ENCODE measurements at regions not wholly inside any gene's neighbourhood (a gene's known extent, or its start where the extent isn't known, plus 50 kb on each side); places are given as distances from the start of the nearest gene placed in this dataset.
A peak's percentile ranks its signal among the peaks of the same experiment; 100 is the strongest.
"Not testable (repeated sequence)": the region's sequence is repeated elsewhere in the genome, so short reads cannot be mapped to it uniquely, and the experiment has no call there.

DNA sequence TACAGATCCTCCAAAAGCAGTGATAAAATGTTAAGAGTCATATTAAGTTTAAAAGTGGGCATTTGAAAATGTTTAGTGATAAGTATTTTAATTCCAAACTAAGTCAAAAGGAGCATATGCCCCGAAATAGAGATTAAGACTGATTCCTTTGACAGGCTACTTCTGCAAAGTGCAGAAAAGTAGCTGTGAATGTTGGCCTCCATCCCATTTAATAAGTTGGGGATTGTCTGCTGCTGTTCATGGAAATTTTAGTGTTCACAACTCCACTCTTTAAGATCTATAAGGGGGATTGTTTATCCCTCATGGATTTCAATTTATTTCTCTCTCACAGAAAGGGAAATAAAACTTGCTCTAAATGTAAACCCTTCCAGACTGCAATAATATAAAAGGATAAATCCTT is 278.3 kb downstream of the KCTD12 start:
- DNase-seq, result no peak

- DNase-seq, result no peak
Observed at GRCh38 chr13:76600081-76600480, 286.1 kb downstream of the KCTD12 start.

DNA sequence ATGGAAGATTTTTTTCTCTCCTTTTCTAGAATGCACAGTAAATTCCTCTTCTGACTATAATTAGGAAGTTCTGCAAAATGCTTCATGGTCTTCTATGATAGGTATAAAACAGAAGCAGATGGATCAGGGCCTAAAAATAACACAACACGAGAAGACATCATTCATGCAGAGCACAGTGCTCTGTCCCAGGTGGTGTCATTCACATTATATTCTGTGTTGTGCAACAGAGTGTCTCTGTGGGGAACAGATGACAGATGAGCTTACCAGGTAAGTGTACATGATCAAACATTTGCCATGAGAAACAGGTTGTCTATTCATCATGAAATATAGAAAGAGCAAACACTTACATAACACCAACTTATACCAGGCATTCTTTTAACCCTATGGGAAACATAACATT is 288.3 kb downstream of the KCTD12 start:
- DNase-seq, result no peak

GRCh38 chr13:76596216-76596615 is 290.0 kb downstream of the KCTD12 start:
- no peak for DNase-seq

GRCh38 chr13:76594435-76594834 is 291.8 kb downstream of the KCTD12 start:
- DNase-seq, result no peak

- no peak for DNase-seq
Observed at GRCh38 chr13:76586842-76587241, 299.4 kb downstream of the KCTD12 start.

GRCh38 chr13:76579701-76580100 is 306.5 kb downstream of the KCTD12 start:
- DNase-seq, result no peak

GRCh38 chr13:76575634-76576033 is 310.6 kb downstream of the KCTD12 start:
- not testable (repeated sequence) for DNase-seq

DNA sequence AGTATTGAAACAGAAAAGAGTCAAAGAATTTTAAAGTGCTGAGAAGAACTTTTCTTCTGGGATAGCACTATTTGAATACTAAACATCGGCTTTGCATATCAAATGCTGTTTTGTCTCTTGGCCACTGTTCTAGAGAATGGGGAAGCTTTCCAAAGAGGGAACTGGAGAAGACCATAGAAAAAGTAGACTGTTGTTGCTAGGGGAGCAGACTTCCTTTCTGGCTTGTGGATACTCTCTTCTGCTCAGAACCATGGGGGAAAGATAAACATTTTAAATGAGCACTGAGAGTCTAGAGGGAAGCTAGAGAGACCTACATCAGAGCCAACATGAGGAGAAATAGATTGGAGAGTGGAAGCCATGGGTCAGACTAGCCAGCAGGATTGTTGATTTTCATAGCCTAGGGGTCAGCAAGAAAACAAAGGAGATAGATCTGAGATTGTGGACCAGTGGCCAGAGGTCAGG is 315.7 kb downstream of the KCTD12 start:
- DNase-seq, result no peak

DNA sequence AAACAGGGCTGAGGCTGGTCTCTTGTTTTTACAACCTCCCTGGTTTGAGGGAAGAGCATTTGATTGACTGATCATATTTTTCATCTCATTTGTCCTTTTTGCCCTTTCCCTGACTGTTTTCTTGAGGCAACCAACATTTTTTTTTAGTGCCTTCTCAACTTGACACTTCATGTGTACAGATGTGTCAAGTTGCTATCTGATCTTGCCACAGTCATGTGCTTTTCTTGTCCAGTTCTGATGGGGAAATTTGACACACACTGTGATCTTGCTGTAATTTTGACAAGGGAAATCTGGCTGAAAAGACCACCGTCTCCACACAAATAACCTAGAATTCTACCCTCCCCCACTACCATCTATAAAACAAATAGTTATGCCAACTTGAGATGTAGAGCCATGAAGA is 329.6 kb downstream of the KCTD12 start:
- no peak for DNase-seq

DNA sequence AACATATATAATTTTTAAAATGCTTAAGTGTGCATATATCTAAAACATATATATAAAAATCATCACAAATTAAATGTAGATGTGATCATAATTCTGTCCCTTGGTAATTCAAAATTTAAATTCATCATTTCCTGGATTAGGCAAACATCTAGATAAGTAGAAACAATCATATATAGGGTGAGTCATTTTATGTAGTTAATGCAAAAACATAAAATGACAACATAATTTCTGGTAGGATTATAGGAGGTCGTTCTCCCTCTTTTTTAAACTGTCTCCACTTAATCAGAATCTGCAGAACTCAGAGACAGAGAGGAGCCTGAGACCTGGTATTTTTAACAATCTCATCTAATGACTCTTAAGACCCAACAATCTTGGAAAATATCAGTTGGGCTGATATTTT is 333.4 kb downstream of the KCTD12 start:
- DNase-seq, result no peak

GRCh38 chr13:76552041-76552772 is 334.0 kb downstream of the KCTD12 start:
- no peak for DNase-seq

GRCh38 chr13:76542176-76542575 is 344.0 kb downstream of the KCTD12 start:
- DNase-seq, result no peak

DNA sequence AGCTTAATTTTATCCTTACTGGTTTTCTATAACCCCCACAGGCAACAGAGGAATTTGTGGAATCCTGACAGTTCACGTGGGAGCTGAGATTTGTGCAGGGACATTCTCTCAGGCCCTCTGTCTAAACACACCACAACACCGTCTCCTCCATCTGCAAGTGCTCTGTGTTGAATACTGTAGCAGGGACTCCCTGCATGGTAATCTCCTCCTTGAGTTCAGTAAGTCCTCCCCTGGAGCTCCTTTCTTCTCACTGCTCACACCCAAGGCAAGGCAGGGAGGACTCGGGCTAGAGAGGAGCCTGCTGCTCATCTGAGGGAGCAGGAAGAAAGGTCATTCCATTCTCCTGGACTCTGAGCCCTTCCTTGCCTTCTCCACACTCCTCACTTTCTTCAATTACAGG is 348.2 kb downstream of the KCTD12 start:
- DNase-seq, result no peak

GRCh38 chr13:76533251-76533650 is 353.0 kb downstream of the KCTD12 start:
- DNase-seq, result no peak

GRCh38 chr13:76527041-76527440 is 359.2 kb downstream of the KCTD12 start:
- DNase-seq, result no peak

DNA sequence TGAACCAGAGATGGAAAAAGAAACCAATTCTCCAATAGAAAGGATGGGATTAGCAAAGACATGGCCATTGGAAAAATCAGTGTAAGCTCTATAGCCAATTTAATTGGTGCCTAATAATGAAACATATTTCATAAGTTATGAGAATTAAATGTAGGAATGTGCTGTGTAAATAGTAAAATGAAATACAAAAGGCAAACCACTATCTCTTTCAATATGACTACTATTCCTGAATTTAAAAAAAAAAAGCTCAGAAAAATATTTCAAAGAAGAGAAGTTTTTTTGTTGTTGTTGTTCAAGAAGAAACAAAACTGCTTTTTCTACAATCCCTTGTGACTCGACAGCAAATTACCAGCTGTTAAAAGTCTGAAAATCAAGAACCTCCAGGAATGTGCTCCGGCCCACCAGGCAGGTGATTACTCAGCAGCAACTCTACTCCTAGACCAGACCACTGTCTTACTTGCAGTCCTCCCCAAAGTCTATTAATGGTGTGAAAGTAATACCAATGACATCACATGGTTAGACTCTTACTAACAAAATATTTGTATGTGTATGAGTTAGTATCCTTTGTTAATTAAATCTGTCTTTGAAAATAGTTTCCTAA is 362.4 kb downstream of the KCTD12 start:
- DNase-seq, result no peak

DNA sequence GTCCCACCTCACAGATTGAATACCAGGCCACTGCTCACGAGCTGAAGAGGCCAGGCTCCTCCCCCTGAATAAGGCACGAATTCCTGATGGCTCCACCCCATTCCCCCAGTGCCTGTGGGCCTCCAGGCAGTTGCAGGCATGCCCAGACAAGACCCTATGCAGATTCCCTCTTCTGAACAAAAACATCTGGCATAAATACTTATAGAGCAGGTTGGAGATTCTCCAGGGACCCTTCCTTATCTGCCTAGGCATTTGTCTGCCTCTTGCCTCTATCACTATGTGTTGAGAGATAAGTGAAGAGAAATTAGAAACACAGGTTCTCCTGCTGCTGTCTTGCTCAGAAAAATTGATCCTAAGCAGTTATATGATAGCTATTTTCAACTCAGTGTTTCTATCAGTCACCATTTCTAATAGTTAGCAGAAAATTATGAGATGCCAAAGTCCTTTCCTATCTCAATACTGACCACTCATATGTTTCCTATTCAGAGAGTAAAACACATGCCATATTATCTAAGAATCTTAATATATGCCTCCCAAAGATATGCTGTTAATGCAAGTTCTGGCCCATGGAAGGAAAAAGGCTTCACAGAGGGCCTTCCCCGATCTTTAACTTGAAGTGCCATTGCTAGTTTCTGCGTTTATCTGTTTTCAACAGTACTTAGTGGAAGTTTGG is 364.0 kb downstream of the KCTD12 start:
- DNase-seq, result no peak

- DNase-seq, result no peak
Observed at GRCh38 chr13:76519685-76520084, 366.5 kb downstream of the KCTD12 start.

GRCh38 chr13:76516586-76516985 is 369.6 kb downstream of the KCTD12 start:
- DNase-seq, result no peak

GRCh38 chr13:76516013-76516412 is 370.2 kb downstream of the KCTD12 start:
- no peak for DNase-seq

DNA sequence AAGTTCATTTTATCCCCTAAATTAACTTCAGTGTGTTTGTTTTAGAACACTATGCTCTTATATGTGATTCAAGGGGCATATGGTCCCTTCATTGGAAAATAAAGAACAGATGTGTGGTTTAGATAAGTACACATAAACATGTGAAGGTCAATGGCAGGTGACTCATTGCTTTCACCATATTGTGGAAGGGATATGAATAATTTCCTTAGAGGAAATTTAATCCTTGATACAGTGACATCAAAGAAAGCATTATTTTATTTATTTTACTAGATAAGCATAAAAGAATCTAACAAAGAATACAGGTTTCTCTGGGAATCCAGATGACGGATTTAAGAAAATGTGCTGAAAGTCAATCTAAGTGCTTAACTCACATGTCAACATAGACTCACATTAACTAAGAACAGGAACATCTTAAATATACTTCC is 373.5 kb downstream of the KCTD12 start:
- peak; percentile 19 for DNase-seq

GRCh38 chr13:76505437-76505836 is 380.8 kb downstream of the KCTD12 start:
- no peak for DNase-seq

- DNase-seq, result no peak
Observed at GRCh38 chr13:76503766-76504165, 382.4 kb downstream of the KCTD12 start.

All from NCI-H774 (cell line).